ENCODE measurements at regions not wholly inside any gene's neighbourhood (a gene's known extent, or its start where the extent isn't known, plus 50 kb on each side); places are given as distances from the start of the nearest gene placed in this dataset.

GRCh38 chr10:69738071-69738470 is 63.6 kb upstream of the COL13A1 start:
- ChIA-PET POLR2A (interaction anchor here (0.6 kb wide), 1 partner anchor 17 kb away, joined by 3 read pairs; no protein-coding TSS in a partner anchor), CTCF (ENCODE audit: unreplicated experiment) (no interaction called here)
- H3K4me2 ChIP-seq (ENCODE audit: low read length), result no peak overlapping the region
- H3K4me1 ChIP-seq (ENCODE audit: insufficient read depth, low read length, poor library complexity, severe bottlenecking), result peaks cover 8% of the 10 kb centered on the region
- H3K9me3 ChIP-seq (ENCODE audit: low read length), result no peaks in the 10 kb centered on the region
- H3K79me2 ChIP-seq (ENCODE audit: insufficient read depth, low read depth, low read length), result no peaks in the 10 kb centered on the region
- no peak overlapping the region for H3K27ac ChIP-seq (ENCODE audit: low read depth, low read length, poor library complexity, severe bottlenecking)
- no peaks in the 10 kb centered on the region for H3K9me2 ChIP-seq (ENCODE audit: insufficient read depth, low read length)
- H3K36me3 ChIP-seq (ENCODE audit: insufficient read depth, low read length), result no peaks in the 10 kb centered on the region
- no peak for DNase-seq (ENCODE audit: low spot score)
- intact Hi-C loops (cut with micrococcal nuclease; ENCODE audit: unreplicated experiment), result no loop called here
- TF ChIP-seq CTCF (conservative IDR thresholded peaks at IDR 0.05; ENCODE audit: low read length), result no peak
- TF ChIP-seq EZH2phosphoT487 (IDR thresholded peaks at IDR 0.05; ENCODE audit: borderline replicate concordance, low read depth, low read length), result no peak
- H3K4me3 ChIP-seq (ENCODE audit: low read depth, low read length, poor library complexity, severe bottlenecking), result no peak overlapping the region
- no peaks in the 10 kb centered on the region for H4K20me1 ChIP-seq (ENCODE audit: insufficient read depth, low read length)
- BruUV-seq (replicated peaks), result no TSS peak
- no peak overlapping the region for H2AFZ ChIP-seq (ENCODE audit: low read length)

GRCh38 chr10:69738858-69739435 is 62.8 kb upstream of the COL13A1 start:
- DNase-seq (ENCODE audit: low spot score), result no peak
- BruUV-seq (replicated peaks), result no TSS peak
- H3K4me3 ChIP-seq (ENCODE audit: low read depth, low read length, poor library complexity, severe bottlenecking), result no peak overlapping the region
- H2AFZ ChIP-seq (ENCODE audit: low read length), result no peak overlapping the region
- H3K4me1 ChIP-seq (ENCODE audit: insufficient read depth, low read length, poor library complexity, severe bottlenecking), result peaks cover 8% of the 10 kb centered on the region
- no peak overlapping the region for H3K4me2 ChIP-seq (ENCODE audit: low read length)
- intact Hi-C loops (cut with micrococcal nuclease; ENCODE audit: unreplicated experiment), result no loop called here
- no peaks in the 10 kb centered on the region for H4K20me1 ChIP-seq (ENCODE audit: insufficient read depth, low read length)
- CTCF ChIA-PET (ENCODE audit: unreplicated experiment), result no interaction called here
- no peaks in the 10 kb centered on the region for H3K9me2 ChIP-seq (ENCODE audit: insufficient read depth, low read length)
- TF ChIP-seq CTCF (conservative IDR thresholded peaks at IDR 0.05; ENCODE audit: low read length), result no peak
- TF ChIP-seq EZH2phosphoT487 (IDR thresholded peaks at IDR 0.05; ENCODE audit: borderline replicate concordance, low read depth, low read length), result no peak
- no peak overlapping the region for H3K27ac ChIP-seq (ENCODE audit: low read depth, low read length, poor library complexity, severe bottlenecking)
- no peaks in the 10 kb centered on the region for H3K79me2 ChIP-seq (ENCODE audit: insufficient read depth, low read depth, low read length)
- H3K36me3 ChIP-seq (ENCODE audit: insufficient read depth, low read length), result no peaks in the 10 kb centered on the region
- no peaks in the 10 kb centered on the region for H3K9me3 ChIP-seq (ENCODE audit: low read length)
- POLR2A ChIA-PET, result no interaction called here

GRCh38 chr10:69739634-69740033 is 62.1 kb upstream of the COL13A1 start:
- no peak overlapping the region for H2AFZ ChIP-seq (ENCODE audit: low read length)
- no peak overlapping the region for H3K4me2 ChIP-seq (ENCODE audit: low read length)
- no TSS peak for BruUV-seq (replicated peaks)
- H3K27ac ChIP-seq (ENCODE audit: low read depth, low read length, poor library complexity, severe bottlenecking), result no peak overlapping the region
- H3K4me1 ChIP-seq (ENCODE audit: insufficient read depth, low read length, poor library complexity, severe bottlenecking), result peaks cover 6% of the 10 kb centered on the region
- CTCF ChIA-PET (ENCODE audit: unreplicated experiment), result no interaction called here
- no peaks in the 10 kb centered on the region for H3K9me2 ChIP-seq (ENCODE audit: insufficient read depth, low read length)
- no peaks in the 10 kb centered on the region for H3K79me2 ChIP-seq (ENCODE audit: insufficient read depth, low read depth, low read length)
- intact Hi-C loops (cut with micrococcal nuclease; ENCODE audit: unreplicated experiment), result no loop called here
- no peaks in the 10 kb centered on the region for H3K36me3 ChIP-seq (ENCODE audit: insufficient read depth, low read length)
- H3K4me3 ChIP-seq (ENCODE audit: low read depth, low read length, poor library complexity, severe bottlenecking), result no peak overlapping the region
- POLR2A ChIA-PET, result no interaction called here
- no peak for DNase-seq (ENCODE audit: low spot score)
- TF ChIP-seq CTCF (conservative IDR thresholded peaks at IDR 0.05; ENCODE audit: low read length), result no peak
- no peak for TF ChIP-seq EZH2phosphoT487 (IDR thresholded peaks at IDR 0.05; ENCODE audit: borderline replicate concordance, low read depth, low read length)
- H3K9me3 ChIP-seq (ENCODE audit: low read length), result no peaks in the 10 kb centered on the region
- H4K20me1 ChIP-seq (ENCODE audit: insufficient read depth, low read length), result no peaks in the 10 kb centered on the region

Measured in OCI-LY7 (cell line).